H1 (cell line): ENCODE measurements at regions not wholly inside any gene's neighbourhood (a gene's known extent, or its start where the extent isn't known, plus 50 kb on each side); places are given as distances from the start of the nearest gene placed in this dataset.

ENCODE experiments used
- CTCF ChIA-PET: fragments of 300-600 bp; sonication (Branson Sonifier 250); formaldehyde crosslinking; loops from one replicate; lab custom pipeline; 2021; ENCODE audit not compliant: partially characterized antibody; lab: Charles Lee
- POLR2A ChIA-PET: fragments of 300-600 bp; sonication (Branson Sonifier 250); formaldehyde crosslinking; loops from one replicate; lab custom pipeline; 2021; ENCODE audit warnings: inconsistent platforms; ENCODE audit not compliant: partially characterized antibody; lab: Charles Lee
- DNase-seq, 2 experiments: peaks; one replicate each; pipeline versions ENCODE4 v3.0.0 to v3.0.0-alpha.2; 2010 to 2022; ENCODE audit warnings: low spot score in 2 of 2, low read depth in 1 of 2, mixed read lengths in 1 of 2
- FAIRE-seq: peaks from 2 replicates; lab custom pipeline; 2011; peaks lifted over from hg19 to GRCh38; lab: Jason Lieb, UNC
- H2AFZ ChIP-seq: 2 replicates; pipeline ENCODE4 v1.8.1; 2012; ENCODE audit warnings: low read length, inconsistent platforms
- H2AK5ac ChIP-seq: 2 replicates; pipeline ENCODE4 v1.6.1; 2013; ENCODE audit warnings: low read depth, low read length
- H2BK120ac ChIP-seq: replicated peaks from 2 replicates; pipeline ENCODE3; 2013; ENCODE audit warnings: low read depth, low read length, inconsistent platforms
- H2BK12ac ChIP-seq: 2 replicates; pipeline ENCODE4 v1.6.1; 2013; ENCODE audit warnings: low read depth, low read length
- H2BK15ac ChIP-seq: 2 replicates; pipeline ENCODE4 v1.6.1; 2013; ENCODE audit warnings: low read length
- H2BK20ac ChIP-seq: 2 replicates; pipeline ENCODE4 v1.6.1; 2013; ENCODE audit warnings: low read length
- H2BK5ac ChIP-seq: 2 replicates; pipeline ENCODE4 v1.6.1; 2013; ENCODE audit warnings: low read depth, low read length
- H3K14ac ChIP-seq: 2 replicates; pipeline ENCODE4 v1.6.1; 2013; ENCODE audit warnings: inconsistent platforms; ENCODE audit not compliant: insufficient read length
- H3K18ac ChIP-seq: 2 replicates; pipeline ENCODE4 v1.6.1; 2013; ENCODE audit warnings: low read length; ENCODE audit errors: extremely low read depth
- H3K23ac ChIP-seq: 2 replicates; pipeline ENCODE4 v1.6.1; 2013; ENCODE audit warnings: inconsistent platforms; ENCODE audit not compliant: insufficient read length
- H3K23me2 ChIP-seq: 2 replicates; pipeline ENCODE4 v1.6.1; 2013; ENCODE audit warnings: low read depth, low read length
- H3K27ac ChIP-seq: 2 replicates; pipeline ENCODE4 v1.6.1; 2011; ENCODE audit warnings: low read depth, low read length, inconsistent platforms
- H3K27me3 ChIP-seq, 4 experiments: replicated peaks in 1 of 4; 1 replicate in 1 of 4; 2 replicates in 3 of 4; pipeline versions ENCODE4 v1.6.1 to v1.8.1; 2011 to 2013; ENCODE audit warnings: low read length in 3 of 4, mild to moderate bottlenecking in 3 of 4, inconsistent platforms in 2 of 4, mixed read lengths in 2 of 4, moderate library complexity in 1 of 4; ENCODE audit not compliant: control insufficient read depth in 3 of 4, insufficient read depth in 3 of 4; ENCODE audit errors: extremely low read depth in 1 of 4
- H3K36me3 ChIP-seq, 4 experiments: 2 replicates each; pipeline versions ENCODE4 v1.6.1 to v1.8.1; 2011 to 2013; ENCODE audit warnings: mild to moderate bottlenecking in 4 of 4, low read length in 3 of 4, moderate library complexity in 2 of 4, control low read depth in 1 of 4, inconsistent platforms in 1 of 4; ENCODE audit not compliant: insufficient read depth in 4 of 4, control insufficient read depth in 2 of 4
- H3K4ac ChIP-seq: replicated peaks from 2 replicates; pipeline ENCODE3; 2013; ENCODE audit warnings: low read length, low read depth, mixed read lengths, inconsistent platforms; ENCODE audit not compliant: insufficient read length
- H3K4me1 ChIP-seq, 4 experiments: replicated peaks in 1 of 4; 1 replicate in 1 of 4; 2 replicates in 3 of 4; pipeline versions ENCODE4 v1.6.1 to v1.8.1; 2011 to 2013; ENCODE audit warnings: low read length in 3 of 4, inconsistent platforms in 2 of 4, mixed read lengths in 1 of 4; ENCODE audit not compliant: insufficient read depth in 4 of 4, control insufficient read depth in 3 of 4
- H3K4me2 ChIP-seq, 2 experiments: 2 replicates each; pipeline versions ENCODE4 v1.6.1 to v1.8.1; 2011 to 2013; ENCODE audit warnings: low read depth in 2 of 2, low read length in 2 of 2, control low read depth in 1 of 2, inconsistent platforms in 1 of 2, mild to moderate bottlenecking in 1 of 2; ENCODE audit not compliant: insufficient read depth in 1 of 2
- H3K4me3 ChIP-seq, 4 experiments: fragments of 200-600, 300-600 bp in 1 of 4; sonication (generic), shearing (Covaris generic), sonication (Bioruptor Twin) in 1 of 4; 2 replicates each; pipeline versions ENCODE4 v1.5.1 to v1.8.1; 2011 to 2016; ENCODE audit warnings: low read length in 4 of 4, low read depth in 3 of 4, control low read depth in 2 of 4, inconsistent platforms in 2 of 4, mild to moderate bottlenecking in 2 of 4, mixed read lengths in 1 of 4, moderate library complexity in 1 of 4; ENCODE audit not compliant: insufficient read depth in 2 of 4; ENCODE audit errors: extremely low read depth in 1 of 4
- H3K56ac ChIP-seq: replicated peaks from 2 replicates; pipeline ENCODE3; 2013; ENCODE audit warnings: low read depth, mild to moderate bottlenecking, mixed read lengths, low read length, inconsistent platforms; ENCODE audit not compliant: insufficient read length
- H3K79me1 ChIP-seq: 2 replicates; pipeline ENCODE4 v1.6.1; 2013; ENCODE audit warnings: low read depth, low read length, control low read depth
- H3K79me2 ChIP-seq, 2 experiments: 2 replicates each; pipeline versions ENCODE4 v1.6.1 to v1.8.1; 2012 to 2013; ENCODE audit warnings: low read length in 2 of 2, mild to moderate bottlenecking in 2 of 2, inconsistent platforms in 1 of 2; ENCODE audit not compliant: insufficient read depth in 2 of 2, control insufficient read depth in 1 of 2
- H3K9ac ChIP-seq, 4 experiments: replicated peaks in 1 of 4; 1 replicate in 1 of 4; 2 replicates in 3 of 4; pipeline versions ENCODE4 v1.6.1 to v1.8.1; 2011 to 2013; ENCODE audit warnings: low read depth in 3 of 4, low read length in 3 of 4, control low read depth in 2 of 4, mild to moderate bottlenecking in 2 of 4, moderate library complexity in 2 of 4, inconsistent platforms in 1 of 4; ENCODE audit errors: extremely low read depth in 1 of 4
- H3K9me3 ChIP-seq, 2 experiments: 2 replicates each; pipeline versions ENCODE4 v1.6.1 to v1.8.1; 2012 to 2013; ENCODE audit warnings: mild to moderate bottlenecking in 2 of 2, moderate library complexity in 2 of 2, control low read depth in 1 of 2, inconsistent platforms in 1 of 2, low read depth in 1 of 2, low read length in 1 of 2, mixed read lengths in 1 of 2; ENCODE audit not compliant: insufficient read depth in 2 of 2
- H4K20me1 ChIP-seq, 2 experiments: replicated peaks in 1 of 2; 2 replicates each; pipeline versions ENCODE3 to v1.8.1; 2011 to 2013; ENCODE audit warnings: inconsistent platforms in 2 of 2, low read length in 2 of 2, mild to moderate bottlenecking in 1 of 2; ENCODE audit not compliant: insufficient read depth in 2 of 2, control insufficient read depth in 1 of 2
- H4K5ac ChIP-seq: 2 replicates; pipeline ENCODE4 v1.6.1; 2013; ENCODE audit warnings: low read length, low read depth, mixed read lengths, inconsistent platforms; ENCODE audit not compliant: insufficient read length
- H4K8ac ChIP-seq: 2 replicates; pipeline ENCODE4 v1.8.0; 2013; ENCODE audit warnings: mild to moderate bottlenecking, moderate library complexity, low read length, inconsistent platforms; ENCODE audit not compliant: insufficient read depth; ENCODE audit errors: extremely low read depth
- H4K91ac ChIP-seq: replicated peaks from 2 replicates; pipeline ENCODE3; 2013; ENCODE audit warnings: low read length, mixed read lengths, inconsistent platforms; ENCODE audit not compliant: insufficient read length
- NRF1 ChIP-seq: IDR thresholded peaks from 2 replicates; pipeline ENCODE4 v1.6.1; 2011; ENCODE audit warnings: mild to moderate bottlenecking, low read depth, low read length, improper control_type of control experiment
- WGBS, 2 experiments: shearing (Covaris generic) in 1 of 2; methylation state at CpG; one replicate each; pipeline versions ENCODE4 v1.1.6 to v1.1.7; 2013 to 2015; ENCODE audit warnings: low lambda C conversion rate in 2 of 2, mixed read lengths in 2 of 2, inconsistent platforms in 1 of 2, low coverage in 1 of 2, missing lambda C conversion rate in 1 of 2; ENCODE audit not compliant: insufficient replicate concordance in 2 of 2, insufficient coverage in 1 of 2, insufficient read length in 1 of 2; ENCODE audit errors: extremely low coverage in 1 of 2, missing lambda C conversion rate in 1 of 2; 5-methylcytosine and 5-hydroxymethylcytosine counted together

GRCh38 chr11:91778758-91779157 is 445.9 kb upstream of the FAT3 start:
- no peak overlapping the region for H4K5ac ChIP-seq
- no peak overlapping the region for H2BK15ac ChIP-seq
- no peak overlapping the region for H3K18ac ChIP-seq
- no peak overlapping the region for H3K4ac ChIP-seq
- no peak overlapping the region for H2BK120ac ChIP-seq
- no peak overlapping the region for H3K27ac ChIP-seq
- no peak overlapping the region for H2AFZ ChIP-seq
- H4K91ac ChIP-seq: no peak overlapping the region
- no peak overlapping the region for H2AK5ac ChIP-seq
- no peak overlapping the region for H3K14ac ChIP-seq
- no peaks in the 10 kb centered on the region for H3K23me2 ChIP-seq
- H3K79me2 ChIP-seq: no peaks in the 10 kb centered on the region
- H4K20me1 ChIP-seq: no peaks in the 10 kb centered on the region
- H3K56ac ChIP-seq: no peak overlapping the region
- no peaks in the 10 kb centered on the region for H3K36me3 ChIP-seq
- H3K9ac ChIP-seq: no peak overlapping the region
- TF ChIP-seq NRF1: no peak
- H3K79me1 ChIP-seq: no peaks in the 10 kb centered on the region
- peaks cover 8 to 12% of the 10 kb centered on the region in 2 experiments; a peak in 3 of 4 replicates for H3K9me3 ChIP-seq
- H3K4me3 ChIP-seq: no peak overlapping the region
- H4K8ac ChIP-seq: no peak overlapping the region
- H2BK5ac ChIP-seq: no peak overlapping the region
- H3K4me2 ChIP-seq: no peak overlapping the region
- ChIA-PET POLR2A (no interaction called here), CTCF (no interaction called here)
- H3K27me3 ChIP-seq: no peaks in the 10 kb centered on the region
- no peak overlapping the region for H2BK20ac ChIP-seq
- 88% methylated on average over 2 of the region's 2 CpGs; no CpG with 5 or more reads in 1 of the 2 experiments for WGBS, 2 experiments
- DNase-seq (no peak), FAIRE-seq (no peak)
- no peak overlapping the region for H2BK12ac ChIP-seq
- H3K4me1 ChIP-seq: no peaks in the 10 kb centered on the region
- no peak overlapping the region for H3K23ac ChIP-seq
